NCI-H748 (cell line): ENCODE measurements at regions not wholly inside any gene's neighbourhood (a gene's known extent, or its start where the extent isn't known, plus 50 kb on each side); places are given as distances from the start of the nearest gene placed in this dataset.
"Not testable (repeated sequence)": the region's sequence is repeated elsewhere in the genome, so short reads cannot be mapped to it uniquely, and the experiment has no call there.

ENCODE experiments used
- DNase-seq: peaks from one replicate; lab custom pipeline; 2025; ENCODE audit not compliant: unreplicated experiment; lab: John Stamatoyannopoulos, UW

DNA sequence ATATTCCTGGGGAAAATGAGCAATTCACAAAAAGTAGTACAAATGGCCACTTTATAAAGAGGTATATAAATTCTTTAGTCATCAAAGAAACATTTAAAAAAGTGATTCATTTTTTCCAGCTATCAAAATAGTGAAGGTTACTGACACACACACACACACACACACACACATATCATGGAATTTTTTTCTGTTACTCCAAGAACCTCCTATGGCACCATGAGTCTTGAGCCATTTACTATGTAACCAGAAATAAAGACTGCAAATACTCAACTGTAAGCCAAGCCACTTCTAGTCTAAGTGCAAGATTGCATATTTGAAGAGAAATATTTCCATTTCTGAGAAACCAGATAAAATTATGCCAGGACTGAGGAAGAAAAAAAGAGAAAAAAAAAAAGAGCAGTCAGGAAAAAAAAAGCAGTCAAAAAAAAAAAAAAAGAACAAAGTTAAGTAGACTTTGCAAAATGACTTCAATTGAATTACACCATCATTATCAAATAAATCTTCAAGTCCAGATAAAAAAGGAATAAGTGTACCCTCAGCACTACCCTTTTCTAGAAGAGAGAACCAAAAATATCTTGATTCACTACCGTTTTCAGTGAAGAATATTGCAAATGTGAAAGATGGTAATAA is 275.7 kb downstream of the DAD1 start:
- DNase-seq, result no peak

DNA sequence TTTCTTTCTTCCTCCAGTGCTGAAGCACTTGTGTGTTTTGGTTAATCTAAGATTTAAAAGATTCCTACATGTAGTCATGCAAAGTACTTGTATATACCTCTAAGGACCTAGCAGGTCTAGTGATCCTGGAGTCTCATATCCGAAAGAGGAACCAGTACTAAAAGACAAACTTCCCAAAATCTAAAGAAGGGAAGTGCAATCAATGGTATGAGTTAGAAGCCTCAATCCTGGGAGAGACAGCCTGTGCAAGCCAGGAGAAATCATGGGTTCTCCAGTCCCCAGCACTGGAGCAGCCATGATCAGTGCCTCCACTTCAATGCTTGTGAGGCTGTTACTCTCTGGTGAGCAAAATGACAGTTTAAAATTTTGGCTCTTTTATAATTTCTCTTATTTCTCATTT is 277.4 kb downstream of the DAD1 start:
- DNase-seq, result no peak

GRCh38 chr14:22305607-22306006 is 283.4 kb downstream of the DAD1 start:
- DNase-seq, result no peak

- DNase-seq, result no peak
These were observed 284.7 kb downstream of the DAD1 start for GRCh38 chr14:22304326-22304725.

GRCh38 chr14:22303589-22304195 is 285.3 kb downstream of the DAD1 start:
- DNase-seq, result peak; percentile 3

- no peak for DNase-seq
These were observed 288.4 kb downstream of the DAD1 start for GRCh38 chr14:22300646-22301045.

GRCh38 chr14:22297376-22297775 is 291.6 kb downstream of the DAD1 start:
- no peak for DNase-seq

- DNase-seq, result no peak
These were observed 292.3 kb downstream of the DAD1 start for GRCh38 chr14:22296722-22297121.

- DNase-seq, result no peak
These were observed 292.9 kb downstream of the DAD1 start for GRCh38 chr14:22296088-22296487.

GRCh38 chr14:22291406-22291805 is 297.6 kb downstream of the DAD1 start:
- DNase-seq, result no peak

DNA sequence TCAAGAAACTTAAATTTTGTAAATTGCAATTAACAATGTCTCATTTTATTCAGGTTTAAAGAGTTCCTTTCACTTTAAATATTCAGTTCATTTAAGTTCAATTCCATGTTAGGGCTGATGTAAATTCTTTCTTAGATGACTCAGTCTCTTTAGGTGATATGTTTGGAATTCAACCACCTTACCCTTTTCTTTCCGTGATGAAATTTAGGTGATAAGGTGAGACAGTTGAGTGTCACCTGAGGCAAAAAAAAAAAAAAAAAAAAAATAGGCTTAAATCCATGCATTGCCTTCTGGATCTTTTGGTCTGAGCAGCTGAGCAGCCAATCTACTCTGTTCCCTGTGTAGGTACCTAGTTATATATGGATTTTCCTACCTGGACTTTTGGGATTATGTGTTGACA is 299.5 kb downstream of the DAD1 start:
- no peak for DNase-seq

DNA sequence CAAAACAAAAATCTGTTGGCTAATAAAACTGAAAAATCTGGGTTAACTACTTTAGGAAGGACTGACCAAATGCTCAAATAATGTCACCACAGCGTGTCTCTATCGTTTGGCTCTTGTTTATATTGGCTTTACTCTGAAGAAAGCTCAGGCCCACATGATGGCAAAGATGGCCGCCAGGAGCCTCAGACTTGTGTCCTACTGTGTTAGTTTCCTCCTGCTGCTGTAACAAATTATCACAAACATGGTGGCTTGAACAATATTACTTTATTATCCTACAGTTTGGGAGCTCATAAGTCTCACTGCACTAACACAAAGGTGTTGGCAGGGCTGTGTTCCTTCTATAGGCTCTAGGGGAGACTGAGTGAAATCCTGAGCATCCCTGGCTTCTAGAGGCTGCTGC is 303.0 kb downstream of the DAD1 start:
- no peak for DNase-seq

- DNase-seq, result no peak
These were observed 306.1 kb downstream of the DAD1 start for GRCh38 chr14:22282949-22283348.

DNA sequence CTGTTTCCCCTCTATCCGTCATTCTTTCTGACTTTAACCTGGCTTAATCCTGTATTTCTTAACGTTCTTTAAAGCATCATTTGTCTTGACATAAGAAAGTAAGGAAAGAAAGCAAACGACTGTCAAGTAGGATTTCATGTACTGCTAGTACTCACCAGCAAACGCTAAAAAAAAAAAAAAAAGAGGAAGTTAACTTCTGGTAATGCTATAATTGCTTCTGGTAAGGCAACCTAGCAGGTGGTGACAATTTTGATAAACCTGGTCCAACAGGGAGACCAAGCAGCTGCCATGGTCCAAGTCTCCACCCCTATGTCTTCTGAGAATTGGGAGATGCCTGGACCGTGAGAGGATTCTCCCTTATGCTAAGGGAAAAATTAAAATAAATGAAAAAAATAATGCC is 306.6 kb downstream of the DAD1 start:
- no peak for DNase-seq

- not testable (repeated sequence) for DNase-seq
These were observed 307.6 kb downstream of the DAD1 start for GRCh38 chr14:22281447-22281874.

- no peak for DNase-seq
These were observed 308.3 kb downstream of the DAD1 start for GRCh38 chr14:22280497-22281316.

GRCh38 chr14:22276913-22277816 is 311.9 kb downstream of the DAD1 start:
- DNase-seq, result no peak

GRCh38 chr14:22271838-22272799 is 316.9 kb downstream of the DAD1 start:
- no peak for DNase-seq

GRCh38 chr14:22268875-22269274 is 320.1 kb downstream of the DAD1 start:
- DNase-seq, result no peak

GRCh38 chr14:22266683-22267082 is 322.3 kb downstream of the DAD1 start:
- no peak for DNase-seq
